GM12873 (cell line): ENCODE measurements at regions not wholly inside any gene's neighbourhood (a gene's known extent, or its start where the extent isn't known, plus 50 kb on each side); places are given as distances from the start of the nearest gene placed in this dataset.

Experiments
- CTCF ChIP-seq: IDR thresholded peaks from 2 replicates; pipeline ENCODE4 v1.5.1; 2012; ENCODE audit warnings: low read depth, mild to moderate bottlenecking, moderate library complexity, low read length, control low read depth; ENCODE audit not compliant: insufficient read depth; ENCODE audit errors: missing control alignments

- TF ChIP-seq CTCF = no peak
These were observed 151.3 kb upstream of the ZBED5 start for GRCh38 chr11:11009179-11009578.

- no peak for TF ChIP-seq CTCF
These were observed 146.2 kb upstream of the ZBED5 start for GRCh38 chr11:11004069-11004468.

- no peak for TF ChIP-seq CTCF
These were observed 145.4 kb upstream of the ZBED5 start for GRCh38 chr11:11003226-11003625.

- TF ChIP-seq CTCF = no peak
These were observed 142.9 kb upstream of the ZBED5 start for GRCh38 chr11:11000579-11001283.

DNA sequence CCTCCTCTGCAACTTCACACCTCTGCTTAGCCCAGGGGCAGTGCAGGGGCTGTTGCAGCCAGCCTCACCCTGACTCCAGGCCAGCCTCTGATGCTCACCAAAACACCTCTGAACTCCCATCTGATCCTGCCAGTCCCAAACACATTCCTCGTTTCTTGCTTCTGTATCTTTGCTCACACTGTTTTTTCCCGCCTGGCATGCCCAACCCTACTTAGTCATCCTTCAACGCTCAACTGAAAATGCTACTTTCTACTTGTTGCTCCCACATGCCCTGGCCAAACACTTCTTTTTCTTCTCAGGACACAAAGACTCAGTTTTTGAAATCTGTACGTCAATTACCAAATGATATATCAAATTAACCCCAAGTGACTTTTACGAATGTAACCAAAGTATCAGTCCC lies 140.8 kb upstream of the ZBED5 start:
- TF ChIP-seq CTCF = no peak

DNA sequence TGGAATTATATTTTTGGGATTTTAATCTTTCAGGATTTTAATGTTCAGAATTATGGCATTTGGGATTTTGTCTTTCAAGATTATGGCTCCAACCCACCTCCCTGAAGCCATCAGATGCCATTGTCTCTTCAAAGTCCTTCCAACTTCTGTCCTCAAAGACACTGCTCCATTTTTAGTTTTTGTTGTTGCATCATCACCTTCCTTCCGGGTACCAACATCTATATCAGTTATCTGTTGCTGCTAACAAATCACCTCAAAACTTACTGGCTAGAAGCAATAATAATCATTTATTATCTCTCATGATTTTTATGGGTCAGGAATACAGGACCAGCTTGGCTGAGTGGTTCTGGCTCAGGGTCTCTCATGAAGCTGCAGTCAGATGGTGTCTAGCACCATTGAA lies 138.8 kb upstream of the ZBED5 start:
- no peak for TF ChIP-seq CTCF

GRCh38 chr11:10993640-10994039 lies 135.8 kb upstream of the ZBED5 start:
- TF ChIP-seq CTCF = no peak
